ENCODE measurements at regions not wholly inside any gene's neighbourhood (a gene's known extent, or its start where the extent isn't known, plus 50 kb on each side); places are given as distances from the start of the nearest gene placed in this dataset.

DNA sequence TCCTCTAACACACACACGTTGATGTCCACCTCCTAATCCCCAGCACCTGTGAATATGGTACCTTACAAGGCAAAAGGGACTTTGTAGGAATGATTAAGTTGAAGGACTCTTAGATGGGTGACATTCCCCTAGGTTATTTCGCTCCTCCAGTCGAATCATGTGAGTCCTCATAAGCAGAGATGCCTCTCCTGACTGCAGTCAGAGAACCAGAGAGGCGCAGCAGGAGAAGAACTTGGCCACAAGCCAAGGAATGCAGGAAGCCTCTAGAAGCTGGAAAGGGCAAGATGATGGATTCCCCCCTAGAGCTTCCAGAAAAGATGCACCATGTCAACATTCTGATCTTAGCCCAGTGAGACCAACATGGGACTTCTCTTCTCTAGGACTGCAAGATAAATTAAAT, 133.1 kb upstream of the PTPRT start:
- in situ Hi-C loops (cut with MboI; ENCODE audit: low pct_ligation_motif_present in 1 of 4, low pct_unique_long_range_greater_than_20kb in 1 of 4, low sequenced_read_pairs in 3 of 4), result no loop called here
- no peaks in the 10 kb centered on the region for H3K36me3 ChIP-seq
- H3K27me3 ChIP-seq, result no peaks in the 10 kb centered on the region
- TF ChIP-seq EP300 (IDR thresholded peaks at IDR 0.05; ENCODE audit: low read depth) (no peak), POLR2A (IDR thresholded peaks at IDR 0.05) (no peak), POLR2AphosphoS5 (IDR thresholded peaks at IDR 0.05) (no peak)
- TF ChIP-seq, protein P1, sequence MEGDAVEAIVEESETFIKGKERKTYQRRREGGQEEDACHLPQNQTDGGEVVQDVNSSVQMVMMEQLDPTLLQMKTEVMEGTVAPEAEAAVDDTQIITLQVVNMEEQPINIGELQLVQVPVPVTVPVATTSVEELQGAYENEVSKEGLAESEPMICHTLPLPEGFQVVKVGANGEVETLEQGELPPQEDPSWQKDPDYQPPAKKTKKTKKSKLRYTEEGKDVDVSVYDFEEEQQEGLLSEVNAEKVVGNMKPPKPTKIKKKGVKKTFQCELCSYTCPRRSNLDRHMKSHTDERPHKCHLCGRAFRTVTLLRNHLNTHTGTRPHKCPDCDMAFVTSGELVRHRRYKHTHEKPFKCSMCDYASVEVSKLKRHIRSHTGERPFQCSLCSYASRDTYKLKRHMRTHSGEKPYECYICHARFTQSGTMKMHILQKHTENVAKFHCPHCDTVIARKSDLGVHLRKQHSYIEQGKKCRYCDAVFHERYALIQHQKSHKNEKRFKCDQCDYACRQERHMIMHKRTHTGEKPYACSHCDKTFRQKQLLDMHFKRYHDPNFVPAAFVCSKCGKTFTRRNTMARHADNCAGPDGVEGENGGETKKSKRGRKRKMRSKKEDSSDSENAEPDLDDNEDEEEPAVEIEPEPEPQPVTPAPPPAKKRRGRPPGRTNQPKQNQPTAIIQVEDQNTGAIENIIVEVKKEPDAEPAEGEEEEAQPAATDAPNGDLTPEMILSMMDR (IDR thresholded peaks at IDR 0.05), result no peak
- no peak overlapping the region for H3K4me3 ChIP-seq
- H3K4me1 ChIP-seq, result no peaks in the 10 kb centered on the region
- intact Hi-C loops (cut with DNase I; ENCODE audit: low total_unique reads), result no loop called here
- WGBS, 2 donors (ENCODE audit: low coverage in 1 of 2), result 43 to 58% methylated on average over 3 to 4 of the region's 4 CpGs
- H3K9me3 ChIP-seq, result no peaks in the 10 kb centered on the region
- no peak overlapping the region for H3K27ac ChIP-seq
- no peak for DNase-seq

DNA sequence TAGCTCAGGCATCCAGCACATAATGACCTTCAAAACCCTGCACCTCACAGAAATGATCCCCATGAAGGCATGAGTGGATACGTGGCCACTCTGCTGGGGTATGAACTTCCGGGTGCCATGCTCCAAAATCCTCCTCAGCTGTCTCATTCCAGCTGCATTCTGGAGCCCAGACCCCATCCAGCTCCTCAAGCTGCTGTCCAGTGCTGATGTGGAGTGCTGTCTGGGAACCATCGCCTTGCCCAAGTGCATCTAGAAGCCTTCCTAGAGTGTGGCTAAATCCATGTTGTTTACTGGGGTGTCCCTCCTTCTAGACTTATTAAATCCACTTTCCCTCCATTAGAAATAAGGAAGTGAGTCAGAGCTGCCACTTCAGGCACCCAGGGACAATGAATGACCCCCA, 130.8 kb upstream of the PTPRT start:
- intact Hi-C loops (cut with DNase I; ENCODE audit: low total_unique reads) (no loop called here), in situ Hi-C loops (cut with MboI; ENCODE audit: low pct_ligation_motif_present in 1 of 4, low pct_unique_long_range_greater_than_20kb in 1 of 4, low sequenced_read_pairs in 3 of 4) (no loop called here)
- Histone ChIP-seq H3K27ac (no peak overlapping the region), H3K36me3 (no peaks in the 10 kb centered on the region), H3K4me3 (no peak overlapping the region), H3K4me1 (no peaks in the 10 kb centered on the region), H3K9me3 (no peaks in the 10 kb centered on the region), H3K27me3 (no peaks in the 10 kb centered on the region)
- TF ChIP-seq EP300 (IDR thresholded peaks at IDR 0.05; ENCODE audit: low read depth), result no peak
- TF ChIP-seq POLR2AphosphoS5 (IDR thresholded peaks at IDR 0.05), result no peak
- TF ChIP-seq, protein P1 (IDR thresholded peaks at IDR 0.05), result no peak
- no peak for TF ChIP-seq POLR2A (IDR thresholded peaks at IDR 0.05)
- 66 to 100% methylated on average over 1 to 3 of the region's 3 CpGs for WGBS, 2 donors (ENCODE audit: low coverage in 1 of 2)
- DNase-seq, result no peak

DNA sequence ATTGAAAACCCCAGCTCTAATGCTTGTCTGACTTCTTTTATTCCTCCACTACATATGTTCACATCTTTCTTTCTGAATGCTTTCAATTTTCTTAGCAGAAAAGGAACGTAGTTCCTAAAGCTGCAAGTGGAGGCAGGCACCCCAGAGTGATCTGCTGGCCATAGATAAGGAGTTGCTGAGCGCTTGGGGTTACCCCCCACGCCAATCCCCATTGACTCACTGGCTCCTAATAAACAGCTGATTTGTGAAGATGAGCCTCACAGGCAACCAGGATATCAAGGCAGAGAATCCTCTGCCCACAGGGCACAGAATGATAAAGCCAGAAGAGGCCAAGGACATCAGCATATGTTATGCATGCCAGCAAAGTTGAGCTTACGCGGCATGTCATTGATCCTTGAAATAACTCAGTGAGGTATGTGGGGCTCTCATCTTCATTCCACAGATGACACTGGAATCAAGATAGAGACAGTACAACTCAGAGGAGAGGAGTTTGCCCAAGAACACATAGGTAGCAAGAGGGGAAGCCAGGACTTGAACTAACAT, 129.1 kb upstream of the PTPRT start:
- Histone ChIP-seq H3K27ac (no peak overlapping the region), H3K4me3 (no peak overlapping the region), H3K36me3 (no peaks in the 10 kb centered on the region), H3K4me1 (no peaks in the 10 kb centered on the region), H3K9me3 (no peaks in the 10 kb centered on the region), H3K27me3 (no peaks in the 10 kb centered on the region)
- TF ChIP-seq EP300 (IDR thresholded peaks at IDR 0.05; ENCODE audit: low read depth) (no peak), POLR2AphosphoS5 (IDR thresholded peaks at IDR 0.05) (no peak), POLR2A (IDR thresholded peaks at IDR 0.05) (no peak)
- TF ChIP-seq, protein P1 (IDR thresholded peaks at IDR 0.05), result no peak
- 57 to 65% methylated on average over 5 of the region's 5 CpGs for WGBS, 2 donors (ENCODE audit: low coverage in 1 of 2)
- intact Hi-C loops (cut with DNase I; ENCODE audit: low total_unique reads) (no loop called here), in situ Hi-C loops (cut with MboI; ENCODE audit: low pct_ligation_motif_present in 1 of 4, low pct_unique_long_range_greater_than_20kb in 1 of 4, low sequenced_read_pairs in 3 of 4) (no loop called here)
- DNase-seq, result no peak

DNA sequence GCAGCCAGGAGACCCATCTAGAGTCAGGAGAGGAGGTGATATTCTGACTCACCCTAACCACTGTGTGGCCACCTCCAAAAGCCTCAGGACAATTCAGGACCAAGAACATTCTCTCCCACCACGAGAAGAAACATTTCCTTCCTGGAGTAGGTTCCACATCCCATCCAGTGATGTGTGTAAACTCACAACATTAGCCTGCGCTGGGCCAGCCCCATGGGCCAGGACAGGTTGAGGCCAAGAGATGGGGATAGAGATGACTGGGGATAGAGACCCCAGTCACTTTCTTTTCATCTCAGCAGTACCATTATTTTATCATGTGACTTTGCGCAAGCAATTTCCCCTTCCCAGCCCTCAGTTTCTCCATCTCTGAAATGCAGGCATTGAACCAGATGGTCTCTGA, 126.6 kb upstream of the PTPRT start:
- Histone ChIP-seq H3K27me3 (no peaks in the 10 kb centered on the region), H3K4me3 (no peak overlapping the region), H3K36me3 (no peaks in the 10 kb centered on the region), H3K27ac (no peak overlapping the region), H3K4me1 (no peaks in the 10 kb centered on the region), H3K9me3 (no peaks in the 10 kb centered on the region)
- WGBS, 2 donors (ENCODE audit: low coverage in 1 of 2), result 70% methylated on average over 3 of the region's 3 CpGs; no CpG with 5 or more reads in 1 of the 2 donors
- intact Hi-C loops (cut with DNase I; ENCODE audit: low total_unique reads), result no loop called here
- DNase-seq, result no peak
- no peak for TF ChIP-seq EP300 (IDR thresholded peaks at IDR 0.05; ENCODE audit: low read depth)
- TF ChIP-seq POLR2A (IDR thresholded peaks at IDR 0.05), result no peak
- TF ChIP-seq POLR2AphosphoS5 (IDR thresholded peaks at IDR 0.05), result no peak
- in situ Hi-C loops (cut with MboI; ENCODE audit: low pct_ligation_motif_present in 1 of 4, low pct_unique_long_range_greater_than_20kb in 1 of 4, low sequenced_read_pairs in 3 of 4), result no loop called here

DNA sequence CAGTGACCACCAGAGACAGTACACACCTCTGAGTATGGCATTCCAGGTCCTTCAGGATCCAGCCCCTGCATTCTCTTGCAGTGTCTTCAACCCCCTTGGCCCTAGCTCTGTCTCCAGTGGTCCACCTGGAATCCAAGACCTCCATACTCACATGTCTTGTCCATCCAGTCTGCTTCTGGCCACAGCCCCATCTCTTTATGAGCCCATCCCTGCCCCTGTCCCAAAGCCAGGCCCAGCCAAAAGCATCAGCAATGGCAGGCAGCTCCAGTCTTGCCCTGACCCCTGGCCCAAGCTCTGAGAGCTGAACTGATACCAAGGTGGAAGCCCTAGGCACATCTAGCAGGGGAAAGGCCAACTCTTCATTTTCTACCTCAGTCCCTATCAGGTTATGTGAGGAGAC, 119.6 kb upstream of the PTPRT start:
- H3K4me1 ChIP-seq, result no peaks in the 10 kb centered on the region
- no peak overlapping the region for H3K4me3 ChIP-seq
- TF ChIP-seq, protein P1 (IDR thresholded peaks at IDR 0.05), result no peak
- TF ChIP-seq POLR2AphosphoS5 (IDR thresholded peaks at IDR 0.05), result no peak
- TF ChIP-seq EP300 (IDR thresholded peaks at IDR 0.05; ENCODE audit: low read depth), result no peak
- no peak for TF ChIP-seq POLR2A (IDR thresholded peaks at IDR 0.05)
- no peaks in the 10 kb centered on the region for H3K9me3 ChIP-seq
- no peak for DNase-seq
- H3K27me3 ChIP-seq, result no peaks in the 10 kb centered on the region
- intact Hi-C loops (cut with DNase I; ENCODE audit: low total_unique reads), result no loop called here
- no peak overlapping the region for H3K27ac ChIP-seq
- in situ Hi-C loops (cut with MboI; ENCODE audit: low pct_ligation_motif_present in 1 of 4, low pct_unique_long_range_greater_than_20kb in 1 of 4, low sequenced_read_pairs in 3 of 4), result no loop called here
- no peaks in the 10 kb centered on the region for H3K36me3 ChIP-seq
